ENCODE measurements at regions not wholly inside any gene's neighbourhood (a gene's known extent, or its start where the extent isn't known, plus 50 kb on each side); places are given as distances from the start of the nearest gene placed in this dataset.

GRCh38 chr12:124114316-124114715 is 141.3 kb downstream of the ZNF664 start:
- H3K27me3 Mint-ChIP-seq (ENCODE audit: low read depth), result no peaks in the 10 kb centered on the region
- peaks cover 7% of the 10 kb centered on the region for H3K36me3 Mint-ChIP-seq (ENCODE audit: low read depth)
- H3K9me3 Mint-ChIP-seq, result peaks cover 7% of the 10 kb centered on the region
- no peak for DNase-seq (ENCODE audit: low read depth, low spot score)
- TF ChIP-seq CTCF (conservative IDR thresholded peaks at IDR 0.05), result no peak
- peaks cover 40% of the 10 kb centered on the region for H3K4me1 Mint-ChIP-seq
- no peak overlapping the region for H3K27ac Mint-ChIP-seq (ENCODE audit: unreplicated experiment)
- H3K4me3 Mint-ChIP-seq, result no peak overlapping the region

- H3K4me3 Mint-ChIP-seq, result no peak overlapping the region
- TF ChIP-seq CTCF (conservative IDR thresholded peaks at IDR 0.05), result no peak
- peaks cover 3% of the 10 kb centered on the region for H3K9me3 Mint-ChIP-seq
- peaks cover 3% of the 10 kb centered on the region for H3K36me3 Mint-ChIP-seq (ENCODE audit: low read depth)
- H3K4me1 Mint-ChIP-seq, result peaks cover 31% of the 10 kb centered on the region
- no peaks in the 10 kb centered on the region for H3K27me3 Mint-ChIP-seq (ENCODE audit: low read depth)
- H3K27ac Mint-ChIP-seq (ENCODE audit: unreplicated experiment), result peak overlapping the region; percentile 50
- DNase-seq (ENCODE audit: low read depth, low spot score), result no peak
These were observed 142.5 kb downstream of the ZNF664 start for GRCh38 chr12:124115496-124115895.

- Mint-ChIP-seq H3K36me3 (ENCODE audit: low read depth) (no peaks in the 10 kb centered on the region), H3K27ac (ENCODE audit: unreplicated experiment) (peak overlapping the region; percentile 50), H3K4me1 (peaks cover 27% of the 10 kb centered on the region), H3K4me3 (no peak overlapping the region), H3K9me3 (no peaks in the 10 kb centered on the region), H3K27me3 (ENCODE audit: low read depth) (no peaks in the 10 kb centered on the region)
- no peak for TF ChIP-seq CTCF (conservative IDR thresholded peaks at IDR 0.05)
- no peak for DNase-seq (ENCODE audit: low read depth, low spot score)
These were observed 143.1 kb downstream of the ZNF664 start for GRCh38 chr12:124115976-124116690.

GRCh38 chr12:124120739-124121138 is 147.7 kb downstream of the ZNF664 start:
- H3K27me3 Mint-ChIP-seq (ENCODE audit: low read depth), result no peaks in the 10 kb centered on the region
- TF ChIP-seq CTCF (conservative IDR thresholded peaks at IDR 0.05), result no peak
- no peaks in the 10 kb centered on the region for H3K36me3 Mint-ChIP-seq (ENCODE audit: low read depth)
- H3K27ac Mint-ChIP-seq (ENCODE audit: unreplicated experiment), result no peak overlapping the region
- H3K4me3 Mint-ChIP-seq, result no peak overlapping the region
- H3K4me1 Mint-ChIP-seq, result peaks cover 19% of the 10 kb centered on the region
- no peaks in the 10 kb centered on the region for H3K9me3 Mint-ChIP-seq
- DNase-seq (ENCODE audit: low read depth, low spot score), result no peak

GRCh38 chr12:124122722-124123121 is 149.7 kb downstream of the ZNF664 start:
- Mint-ChIP-seq H3K27me3 (ENCODE audit: low read depth) (no peaks in the 10 kb centered on the region), H3K27ac (ENCODE audit: unreplicated experiment) (no peak overlapping the region), H3K9me3 (no peaks in the 10 kb centered on the region), H3K4me3 (no peak overlapping the region), H3K4me1 (peaks cover 14% of the 10 kb centered on the region), H3K36me3 (ENCODE audit: low read depth) (no peaks in the 10 kb centered on the region)
- no peak for DNase-seq (ENCODE audit: low read depth, low spot score)
- no peak for TF ChIP-seq CTCF (conservative IDR thresholded peaks at IDR 0.05)

Measured in neural crest cell (in vitro differentiated cells).